ENCODE measurements at regions not wholly inside any gene's neighbourhood (a gene's known extent, or its start where the extent isn't known, plus 50 kb on each side); places are given as distances from the start of the nearest gene placed in this dataset.

DNA sequence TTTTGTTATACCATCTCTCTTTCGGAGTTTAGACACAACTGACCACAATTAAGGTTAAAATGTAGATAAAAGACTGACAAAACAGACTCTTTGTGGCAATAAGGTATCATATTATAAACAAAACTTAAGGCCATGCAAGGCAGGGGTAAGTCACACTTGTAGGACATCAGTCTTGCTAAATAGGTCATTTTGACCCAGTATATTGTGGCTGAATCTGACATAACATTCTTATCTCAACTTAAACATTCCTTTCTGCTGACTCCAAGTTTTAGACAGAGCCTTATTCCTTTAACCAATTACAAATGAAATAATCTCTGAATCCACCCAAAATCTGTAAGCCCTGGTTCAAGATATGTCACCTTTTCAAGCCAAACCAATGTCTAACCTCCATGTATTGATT lies 733.4 kb upstream of the B3GALT2 start:
- H3K4me3 ChIP-seq (ENCODE audit: low read depth, low read length) = no peak overlapping the region
- H3K4me1 ChIP-seq = no peaks in the 10 kb centered on the region
- no peaks in the 10 kb centered on the region for H3K36me3 ChIP-seq
- H3K27me3 ChIP-seq = no peaks in the 10 kb centered on the region
- no peaks in the 10 kb centered on the region for H3K9me3 ChIP-seq
- DNase-seq = no peak
- TF ChIP-seq, protein P1, sequence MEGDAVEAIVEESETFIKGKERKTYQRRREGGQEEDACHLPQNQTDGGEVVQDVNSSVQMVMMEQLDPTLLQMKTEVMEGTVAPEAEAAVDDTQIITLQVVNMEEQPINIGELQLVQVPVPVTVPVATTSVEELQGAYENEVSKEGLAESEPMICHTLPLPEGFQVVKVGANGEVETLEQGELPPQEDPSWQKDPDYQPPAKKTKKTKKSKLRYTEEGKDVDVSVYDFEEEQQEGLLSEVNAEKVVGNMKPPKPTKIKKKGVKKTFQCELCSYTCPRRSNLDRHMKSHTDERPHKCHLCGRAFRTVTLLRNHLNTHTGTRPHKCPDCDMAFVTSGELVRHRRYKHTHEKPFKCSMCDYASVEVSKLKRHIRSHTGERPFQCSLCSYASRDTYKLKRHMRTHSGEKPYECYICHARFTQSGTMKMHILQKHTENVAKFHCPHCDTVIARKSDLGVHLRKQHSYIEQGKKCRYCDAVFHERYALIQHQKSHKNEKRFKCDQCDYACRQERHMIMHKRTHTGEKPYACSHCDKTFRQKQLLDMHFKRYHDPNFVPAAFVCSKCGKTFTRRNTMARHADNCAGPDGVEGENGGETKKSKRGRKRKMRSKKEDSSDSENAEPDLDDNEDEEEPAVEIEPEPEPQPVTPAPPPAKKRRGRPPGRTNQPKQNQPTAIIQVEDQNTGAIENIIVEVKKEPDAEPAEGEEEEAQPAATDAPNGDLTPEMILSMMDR (IDR thresholded peaks at IDR 0.05; ENCODE audit: low read depth, low read length) = no peak

DNA sequence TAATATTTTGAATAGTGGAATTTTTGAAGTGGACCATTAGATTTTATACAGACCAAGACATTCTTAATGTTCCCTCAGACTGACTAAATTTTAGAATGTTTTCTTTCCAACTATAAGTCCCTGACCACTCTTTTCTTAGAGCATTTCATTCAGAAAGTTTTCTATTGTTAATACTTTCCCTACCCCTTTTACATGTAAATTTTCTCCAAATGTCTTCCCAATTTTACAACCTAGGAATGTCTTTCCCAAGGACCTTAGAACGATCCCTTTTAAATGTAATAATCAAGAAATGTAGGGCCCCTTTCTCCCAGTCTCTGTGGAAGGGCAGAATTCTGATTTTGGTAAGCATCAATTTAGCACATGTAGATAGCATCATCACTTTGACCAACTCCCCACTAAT lies 730.0 kb upstream of the B3GALT2 start:
- H3K9me3 ChIP-seq = no peaks in the 10 kb centered on the region
- DNase-seq = no peak
- no peaks in the 10 kb centered on the region for H3K4me1 ChIP-seq
- no peak overlapping the region for H3K4me3 ChIP-seq (ENCODE audit: low read depth, low read length)
- H3K36me3 ChIP-seq = no peaks in the 10 kb centered on the region
- H3K27me3 ChIP-seq = no peaks in the 10 kb centered on the region
- TF ChIP-seq, protein P1 (IDR thresholded peaks at IDR 0.05; ENCODE audit: low read depth, low read length) = no peak

DNA sequence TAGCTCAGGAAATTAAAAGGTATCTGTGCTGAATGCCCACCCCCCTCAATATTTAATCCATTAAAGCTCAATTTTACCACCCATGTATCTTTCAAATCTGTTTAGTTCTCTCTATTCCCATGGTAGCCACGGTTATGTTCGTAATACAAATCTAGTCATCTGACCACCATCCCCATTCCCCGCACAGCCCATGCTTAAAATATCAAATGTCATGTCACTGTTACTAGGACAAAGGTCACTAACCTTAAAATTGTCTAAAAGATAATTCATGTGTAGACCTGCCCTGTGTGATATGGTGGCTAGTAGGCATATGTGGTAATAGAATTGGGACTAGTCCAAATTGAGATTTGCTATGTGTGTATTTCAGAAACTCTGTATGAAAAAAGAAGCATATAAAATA lies 728.5 kb upstream of the B3GALT2 start:
- TF ChIP-seq, protein P1 (IDR thresholded peaks at IDR 0.05; ENCODE audit: low read depth, low read length) = no peak
- H3K9me3 ChIP-seq = no peaks in the 10 kb centered on the region
- H3K4me1 ChIP-seq = no peaks in the 10 kb centered on the region
- DNase-seq = no peak
- no peak overlapping the region for H3K4me3 ChIP-seq (ENCODE audit: low read depth, low read length)
- H3K36me3 ChIP-seq = no peaks in the 10 kb centered on the region
- H3K27me3 ChIP-seq = no peaks in the 10 kb centered on the region

DNA sequence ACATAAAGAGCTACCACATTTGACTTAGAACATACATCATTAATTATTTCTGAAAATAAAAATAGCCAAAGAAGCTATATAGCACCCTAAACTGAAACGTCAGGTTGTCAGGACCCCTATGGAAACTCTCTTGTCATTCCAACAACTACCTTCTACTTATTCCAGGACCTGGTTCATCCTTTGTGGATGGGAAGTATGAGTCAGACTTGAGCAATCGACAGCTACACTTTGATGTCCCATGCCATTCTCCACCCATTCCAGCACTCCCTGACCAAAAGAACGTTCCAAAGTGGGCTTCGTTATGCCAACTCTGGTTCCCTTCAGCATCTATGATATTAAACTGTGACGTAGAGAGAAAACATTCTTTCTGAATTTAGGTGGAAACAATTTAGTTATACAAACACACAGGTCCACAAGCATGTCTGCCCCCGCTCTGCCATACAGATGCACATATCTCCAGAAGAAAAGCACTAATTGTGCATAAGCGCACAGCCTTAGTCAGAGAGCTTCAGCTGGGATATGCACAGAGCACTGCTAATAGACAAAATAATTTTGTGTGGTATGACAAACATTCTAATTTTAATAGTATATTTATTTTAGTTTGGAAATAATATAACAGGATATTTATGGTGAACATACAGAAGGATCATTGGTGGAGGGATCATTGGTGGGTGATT lies 723.1 kb upstream of the B3GALT2 start:
- DNase-seq = no peak
- Histone ChIP-seq H3K4me3 (ENCODE audit: low read depth, low read length) (no peak overlapping the region), H3K9me3 (no peaks in the 10 kb centered on the region), H3K36me3 (no peaks in the 10 kb centered on the region), H3K4me1 (no peaks in the 10 kb centered on the region), H3K27me3 (no peaks in the 10 kb centered on the region)
- TF ChIP-seq, protein P1 (IDR thresholded peaks at IDR 0.05; ENCODE audit: low read depth, low read length) = no peak

DNA sequence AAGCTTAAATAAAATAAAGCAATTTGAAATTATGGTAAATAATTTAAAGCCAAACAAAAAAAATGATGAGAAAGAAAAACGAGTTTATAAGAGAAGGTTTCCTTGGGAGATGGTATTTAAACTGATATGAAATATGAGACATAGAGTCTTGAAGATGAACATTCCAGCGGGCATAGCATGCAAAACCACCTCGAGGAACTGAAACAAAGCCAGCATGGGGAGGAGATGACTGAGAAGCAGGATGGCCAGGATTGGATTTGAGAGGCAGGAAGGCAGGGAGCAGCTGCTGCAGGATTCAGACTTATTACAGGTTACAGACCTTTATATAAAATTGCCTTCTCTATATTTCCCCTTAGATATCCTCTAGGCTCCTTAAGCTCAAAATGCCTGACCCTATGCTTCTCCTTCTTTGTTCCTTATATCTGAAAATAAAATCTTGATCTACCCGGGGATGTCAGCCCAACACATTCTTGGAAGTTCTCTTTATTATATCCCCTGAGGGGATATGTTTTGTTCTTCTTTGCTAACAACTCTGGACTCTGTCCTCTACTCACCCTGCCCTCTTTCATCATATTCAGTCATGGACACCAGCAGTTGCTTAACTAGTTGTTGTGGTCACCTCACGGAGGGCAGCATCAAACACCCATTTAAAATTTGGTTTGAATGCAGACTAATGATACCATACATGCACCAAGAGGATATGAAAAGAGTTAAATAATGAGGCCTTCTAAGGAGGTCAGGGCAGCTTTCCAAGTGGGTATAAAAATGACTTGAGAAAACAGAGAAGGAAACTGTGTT lies 719.1 kb upstream of the B3GALT2 start:
- no peak for DNase-seq
- Histone ChIP-seq H3K9me3 (no peaks in the 10 kb centered on the region), H3K4me1 (no peaks in the 10 kb centered on the region), H3K4me3 (ENCODE audit: low read depth, low read length) (no peak overlapping the region), H3K27me3 (no peaks in the 10 kb centered on the region), H3K36me3 (no peaks in the 10 kb centered on the region)
- TF ChIP-seq, protein P1 (IDR thresholded peaks at IDR 0.05; ENCODE audit: low read depth, low read length) = no peak

DNA sequence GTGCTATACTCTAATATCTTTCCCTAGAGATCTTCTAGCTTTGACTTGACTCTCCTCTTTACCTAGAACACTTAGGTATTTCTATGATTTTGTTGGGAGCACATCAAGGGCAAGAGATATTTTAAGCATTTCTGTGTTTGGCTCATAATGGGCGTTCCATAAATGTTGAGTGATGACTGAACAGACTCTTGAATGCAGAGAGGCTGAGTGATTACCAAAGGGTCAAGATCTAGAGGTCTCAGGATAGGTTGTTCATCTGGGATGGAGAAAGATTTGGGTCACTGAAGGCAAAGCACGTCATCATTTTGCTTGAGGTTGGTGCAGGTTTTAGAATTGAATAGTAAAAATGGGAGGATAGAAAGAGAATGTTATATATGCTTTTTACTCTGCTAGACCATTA lies 705.4 kb upstream of the B3GALT2 start:
- H3K9me3 ChIP-seq = no peaks in the 10 kb centered on the region
- H3K27me3 ChIP-seq = no peaks in the 10 kb centered on the region
- no peaks in the 10 kb centered on the region for H3K36me3 ChIP-seq
- no peaks in the 10 kb centered on the region for H3K4me1 ChIP-seq
- no peak overlapping the region for H3K4me3 ChIP-seq (ENCODE audit: low read depth, low read length)
- TF ChIP-seq, protein P1 (IDR thresholded peaks at IDR 0.05; ENCODE audit: low read depth, low read length) = no peak
- DNase-seq = no peak
